K562 (cell line): ENCODE measurements at regions not wholly inside any gene's neighbourhood (a gene's known extent, or its start where the extent isn't known, plus 50 kb on each side); places are given as distances from the start of the nearest gene placed in this dataset.

Experiments
- ATAC-seq: fragments of 200-7000 bp; cut with Tn5 transposase; 3 replicates; pipeline ENCODE4 v1.9.1; 2020; ENCODE audit warnings: moderate library complexity
- BruUV-seq: library from RNA; stranded (reverse); fragments of 400-500 nt; replicated peaks from 2 replicates; lab custom pipeline; 2021; lab: Mats Ljungman, UMichigan
- CTCF ChIA-PET: fragments of 300-600 bp; formaldehyde crosslinking; extraction: SDS; loops from one replicate; lab custom pipeline; 2021; ENCODE audit warnings: low intra/inter-chr PET ratio; lab: Yijun Ruan, JAX
- POLR2A ChIA-PET: fragments of 300-600, 350-650 bp; sonication (Branson Sonifier 250); formaldehyde crosslinking; extraction: SDS; loops from one replicate; lab custom pipeline; 2021; ENCODE audit warnings: antibody characterized with exemption, inconsistent platforms; lab: Yijun Ruan, JAX
- DNase-seq, 4 experiments: peaks; one replicate each; pipeline versions ENCODE4 v3.0.0 to v3.0.0-alpha.2; 2011 to 2018; ENCODE audit warnings: low spot score in 3 of 4, mixed read lengths in 3 of 4; ENCODE audit errors: extremely low read depth in 1 of 4
- FAIRE-seq: peaks from 2 replicates; lab custom pipeline; 2011; peaks lifted over from hg19 to GRCh38; lab: Jason Lieb, UNC
- H2AFZ ChIP-seq: 2 replicates; pipeline ENCODE4 v1.6.0; 2011; ENCODE audit warnings: low read depth, low read length, control low read depth, inconsistent platforms
- H3K27ac ChIP-seq: fragments of 200-600 bp; 3 replicates; pipeline ENCODE4 v1.8.0; 2011; ENCODE audit warnings: low read depth, mild to moderate bottlenecking, control low read depth, inconsistent platforms, low read length, moderate library complexity, mixed read lengths; ENCODE audit errors: extremely low read depth
- H3K27me3 ChIP-seq, 2 experiments: fragments of 300-600 bp in 1 of 2; 2 replicates in 1 of 2; 3 replicates in 1 of 2; pipeline versions ENCODE4 v1.6.0 to v1.8.0; 2011; ENCODE audit warnings: inconsistent platforms in 2 of 2, low read length in 2 of 2, mild to moderate bottlenecking in 1 of 2, mixed read lengths in 1 of 2, moderate library complexity in 1 of 2; ENCODE audit not compliant: control insufficient read depth in 2 of 2, insufficient read depth in 2 of 2
- H3K36me3 ChIP-seq: fragments of 300-600 bp; 3 replicates; pipeline ENCODE4 v1.8.0; 2011; ENCODE audit warnings: mild to moderate bottlenecking, low read length, inconsistent platforms; ENCODE audit not compliant: control insufficient read depth, insufficient read depth
- H3K4me1 ChIP-seq, 2 experiments: fragments of 200-600 bp in 1 of 2; replicated peaks in 1 of 2; 2 replicates in 1 of 2; 3 replicates in 1 of 2; pipeline versions ENCODE4 v1.5.1 to v1.8.0; 2011; ENCODE audit warnings: inconsistent platforms in 2 of 2, low read length in 2 of 2, mild to moderate bottlenecking in 1 of 2, mixed read lengths in 1 of 2, moderate library complexity in 1 of 2; ENCODE audit not compliant: control insufficient read depth in 2 of 2, insufficient read depth in 2 of 2
- H3K4me2 ChIP-seq: 2 replicates; pipeline ENCODE4 v1.6.1; 2011; ENCODE audit warnings: low read length, control low read depth, inconsistent platforms, mixed read lengths; ENCODE audit not compliant: insufficient read depth
- H3K4me3 ChIP-seq: fragments of 200-600 bp; sonication (generic), shearing (Covaris generic); 2 replicates; pipeline ENCODE4 v1.5.1; 2016; ENCODE audit warnings: control low read depth, inconsistent platforms
- H3K79me2 ChIP-seq: fragments of 200-600 bp; 3 replicates; pipeline ENCODE4 v1.8.0; 2011; ENCODE audit warnings: low read length, inconsistent platforms; ENCODE audit not compliant: control insufficient read depth, insufficient read depth
- H3K9ac ChIP-seq, 2 experiments: 2 replicates each; pipeline versions ENCODE4 v1.6.0 to v1.6.1; 2011; ENCODE audit warnings: low read depth in 2 of 2, low read length in 2 of 2, control low read depth in 1 of 2, inconsistent platforms in 1 of 2, mild to moderate bottlenecking in 1 of 2, mixed read lengths in 1 of 2; ENCODE audit not compliant: insufficient read depth in 1 of 2
- H3K9me1 ChIP-seq: one replicate; pipeline ENCODE4 v1.6.0; 2011; ENCODE audit warnings: inconsistent platforms, mild to moderate bottlenecking, low read length, moderate library complexity; ENCODE audit not compliant: control insufficient read depth, insufficient read depth
- H3K9me3 ChIP-seq: replicated peaks from 2 replicates; pipeline ENCODE4 v1.5.1; 2011; ENCODE audit warnings: low read depth, low read length, inconsistent platforms; ENCODE audit not compliant: control insufficient read depth, insufficient read depth
- H4K20me1 ChIP-seq: replicated peaks from 2 replicates; pipeline ENCODE4 v1.6.1; 2011; ENCODE audit warnings: low read length, inconsistent platforms, mixed read lengths; ENCODE audit not compliant: control insufficient read depth, insufficient read depth
- CBFB ChIP-seq: sonication (generic); formaldehyde crosslinking; IDR thresholded peaks from 2 replicates; pipeline ENCODE4 v1.4.0; 2020; ENCODE audit warnings: mild to moderate bottlenecking, missing genetic modification reagents
- CCAR2 ChIP-seq: fragments of 200-400 bp; formaldehyde crosslinking; IDR thresholded peaks from 2 replicates; pipeline ENCODE4 v1.6.1; 2017; ENCODE audit warnings: mild to moderate bottlenecking, low read depth, low read length
- CHD4 ChIP-seq: fragments of 200-600 bp; sonication (generic); IDR thresholded peaks from 3 replicates; pipeline ENCODE4 v1.6.1; 2012; ENCODE audit warnings: low read depth, mild to moderate bottlenecking, mixed read lengths, low read length, inconsistent platforms; ENCODE audit not compliant: insufficient read depth, insufficient replicate concordance, poor library complexity, severe bottlenecking
- GTF2E2 ChIP-seq: fragments of 200-800 bp; sonication (Bioruptor generic); IDR thresholded peaks from 2 replicates; pipeline ENCODE4 v1.6.1; 2016; ENCODE audit warnings: missing genetic modification characterization, missing compliant biosample characterization
- MXI1 ChIP-seq: IDR thresholded peaks from 2 replicates; pipeline ENCODE4 v1.6.1; 2011; ENCODE audit warnings: low read depth, mild to moderate bottlenecking, improper control_type of control experiment, low read length
- NKRF ChIP-seq: fragments of 450-650 bp; IDR thresholded peaks from 2 replicates; pipeline ENCODE4 v1.6.1; 2016; ENCODE audit warnings: borderline replicate concordance
- OTX1 ChIP-seq: fragments of 450-650 bp; formaldehyde crosslinking; IDR thresholded peaks from 2 replicates; pipeline ENCODE4 v1.4.0; 2022; ENCODE audit warnings: mild to moderate bottlenecking
- PATZ1 ChIP-seq: fragments of 250-450 bp; sonication (Bioruptor Pico); IDR thresholded peaks from 2 replicates; pipeline ENCODE4 v1.5.0; 2020; ENCODE audit warnings: mild to moderate bottlenecking, borderline replicate concordance
- PHF8 ChIP-seq: fragments of 200-600 bp; sonication (generic); IDR thresholded peaks from 2 replicates; pipeline ENCODE4 v1.6.1; 2012; ENCODE audit warnings: mixed run types, mild to moderate bottlenecking, inconsistent platforms, low read length, moderate library complexity, borderline replicate concordance
- SAFB2 ChIP-seq: fragments of 200-400 bp; formaldehyde crosslinking; IDR thresholded peaks from 2 replicates; pipeline ENCODE4 v1.6.1; 2018; ENCODE audit warnings: borderline replicate concordance, low read length, low read depth, moderate library complexity; ENCODE audit not compliant: severe bottlenecking
- ZBTB11 ChIP-seq, 3 experiments: fragments of 200-800 bp in 1 of 3; fragments of 250-450 bp in 1 of 3; fragments of 450-650 bp in 1 of 3; sonication (Bioruptor Pico) in 1 of 3; sonication (Bioruptor generic) in 1 of 3; formaldehyde crosslinking in 1 of 3; IDR thresholded peaks; 2 replicates each; pipeline versions ENCODE4 v1.6.1 to v1.8.0; 2016 to 2022; ENCODE audit warnings: mild to moderate bottlenecking in 2 of 3, missing genetic modification characterization in 2 of 3, missing compliant biosample characterization in 1 of 3, moderate library complexity in 1 of 3
- ZNF274 ChIP-seq: IDR thresholded peaks from 2 replicates; pipeline ENCODE4 v1.6.1; 2011; ENCODE audit warnings: low read depth, mild to moderate bottlenecking, low read length, moderate library complexity, borderline replicate concordance
- ZNF347 ChIP-seq: fragments of 450-650 bp; formaldehyde crosslinking; IDR thresholded peaks from 2 replicates; pipeline ENCODE4 v1.4.0; 2020; ENCODE audit warnings: low read depth, mild to moderate bottlenecking, moderate library complexity
- in situ Hi-C: fragments of 300-500 bp; cut with MboI; formaldehyde crosslinking; loops from 4 replicates; pipeline ENCODE4 v1.15.0; 2018; ENCODE audit warnings: inconsistent platforms, mixed read lengths
- intact Hi-C: fragments of 100-400 bp; cut with micrococcal nuclease; formaldehyde crosslinking; loops from 2 replicates; pipeline ENCODE4 v1.14.2; 2022

- TF ChIP-seq NKRF = no peak
- no peak for TF ChIP-seq CCAR2
- no peak for TF ChIP-seq SAFB2
- TF ChIP-seq ZNF347 (CRISPR knock-in tag) = no peak
- no peak for TF ChIP-seq PATZ1 (CRISPR knock-in tag)
- no peak for TF ChIP-seq MXI1
- no peak for TF ChIP-seq ZNF274
- no peak for TF ChIP-seq OTX1
These were observed 1417.7 kb downstream of the ARAP2 start (continued) for GRCh38 chr4:34826660-34827059.

GRCh38 chr4:34845926-34846325, 1398.4 kb downstream of the ARAP2 start:
- in situ Hi-C loops = no loop called here
- TF ChIP-seq ZBTB11 (CRISPR knock-in tag; IDR thresholded peaks at IDR 0.05) (no peak), CHD4 (no peak), PHF8 (no peak), GTF2E2 (tag) (no peak), CBFB (CRISPR knock-in tag) (no peak)
- no peaks in the 10 kb centered on the region for H3K79me2 ChIP-seq
- intact Hi-C loops = no loop called here
- no peaks in the 10 kb centered on the region for H3K36me3 ChIP-seq
- H3K4me3 ChIP-seq = no peak overlapping the region
- H3K9ac ChIP-seq = no peak overlapping the region
- POLR2A ChIA-PET = no interaction called here
- H3K4me2 ChIP-seq = no peak overlapping the region
- BruUV-seq = no TSS peak
- no peak overlapping the region for H3K27ac ChIP-seq
- H3K27me3 ChIP-seq = no peaks in the 10 kb centered on the region
- H4K20me1 ChIP-seq = no peaks in the 10 kb centered on the region
- CTCF ChIA-PET = no interaction called here
- H2AFZ ChIP-seq = no peak overlapping the region
- DNase-seq = no peak
- ATAC-seq = no peak
- H3K9me1 ChIP-seq = no peaks in the 10 kb centered on the region
- FAIRE-seq = no peak
- H3K9me3 ChIP-seq = no peaks in the 10 kb centered on the region
- no peaks in the 10 kb centered on the region for H3K4me1 ChIP-seq
